Fibroblast of lung (primary cell): ENCODE measurements at regions not wholly inside any gene's neighbourhood (a gene's known extent, or its start where the extent isn't known, plus 50 kb on each side); places are given as distances from the start of the nearest gene placed in this dataset.
A peak's percentile ranks its signal among the peaks of the same experiment; 100 is the strongest.

Experiments used
- DNase-seq, 2 donors: peaks; one replicate each; pipeline versions ENCODE4 v3.0.0 to v3.0.0-alpha.2; 2010; ENCODE audit warnings: low read depth in 2 of 2
- H2AFZ ChIP-seq: 2 replicates; pipeline ENCODE4 v1.5.1; 2012; ENCODE audit warnings: low read length, control low read depth, inconsistent platforms
- H3K27ac ChIP-seq: 2 replicates; pipeline ENCODE4 v1.5.1; 2011; ENCODE audit warnings: low read length, control low read depth; ENCODE audit not compliant: insufficient read depth
- H3K27me3 ChIP-seq: 2 replicates; pipeline ENCODE4 v1.5.1; 2011; ENCODE audit warnings: mild to moderate bottlenecking, low read length; ENCODE audit not compliant: control insufficient read depth, insufficient read depth
- H3K36me3 ChIP-seq: 2 replicates; pipeline ENCODE4 v1.5.1; 2011; ENCODE audit warnings: low read length; ENCODE audit not compliant: control insufficient read depth, insufficient read depth
- H3K4me1 ChIP-seq: 2 replicates; pipeline ENCODE4 v1.5.1; 2011; ENCODE audit warnings: low read length; ENCODE audit not compliant: control insufficient read depth, insufficient read depth; ENCODE audit errors: extremely low read depth
- H3K4me2 ChIP-seq: 2 replicates; pipeline ENCODE4 v1.5.1; 2011; ENCODE audit warnings: low read length, control low read depth; ENCODE audit not compliant: insufficient read depth; ENCODE audit errors: extremely low read depth
- H3K4me3 ChIP-seq, 4 experiments: fragments of 200-600 bp in 1 of 4; sonication (generic) in 1 of 4; replicated peaks in 1 of 4; 2 replicates each; pipeline ENCODE4 v1.5.1; 2011 to 2016; ENCODE audit warnings: low read length in 4 of 4, low read depth in 3 of 4, mild to moderate bottlenecking in 3 of 4, control low read depth in 2 of 4, inconsistent platforms in 1 of 4, mixed read lengths in 1 of 4; ENCODE audit not compliant: insufficient read depth in 1 of 4; ENCODE audit errors: control extremely low read depth in 1 of 4
- H3K79me2 ChIP-seq: 2 replicates; pipeline ENCODE4 v1.5.1; 2012; ENCODE audit warnings: mild to moderate bottlenecking, low read length, inconsistent platforms; ENCODE audit not compliant: control insufficient read depth, insufficient read depth
- H3K9ac ChIP-seq: 2 replicates; pipeline ENCODE4 v1.5.1; 2011; ENCODE audit warnings: mild to moderate bottlenecking, low read length, control low read depth; ENCODE audit not compliant: insufficient read depth
- H3K9me3 ChIP-seq: 2 replicates; pipeline ENCODE4 v1.5.1; 2012; ENCODE audit warnings: low read depth, low read length; ENCODE audit not compliant: control insufficient read depth, insufficient read depth
- H4K20me1 ChIP-seq: 2 replicates; pipeline ENCODE4 v1.5.1; 2011; ENCODE audit warnings: low read length; ENCODE audit not compliant: control insufficient read depth, insufficient read depth; ENCODE audit errors: extremely low read depth
- CTCF ChIP-seq, 2 donors: IDR thresholded peaks in 1 of 2; conservative IDR thresholded peaks in 1 of 2; 1 replicate in 1 of 2; 2 replicates in 1 of 2; pipeline ENCODE4 v1.5.1; 2011 to 2012; ENCODE audit warnings: low read length in 2 of 2, control low read depth in 1 of 2, inconsistent platforms in 1 of 2, low read depth in 1 of 2, mild to moderate bottlenecking in 1 of 2
- EZH2 ChIP-seq: IDR thresholded peaks from 2 replicates; pipeline ENCODE4 v1.5.1; 2012; ENCODE audit warnings: low read length, control low read depth, mild to moderate bottlenecking; ENCODE audit errors: missing control alignments

- Histone ChIP-seq H3K79me2 (no peaks in the 10 kb centered on the region), H2AFZ (no peak overlapping the region), H3K27ac (no peak overlapping the region), H3K9ac (no peak overlapping the region), H3K4me1 (peaks cover 10% of the 10 kb centered on the region), H3K27me3 (no peaks in the 10 kb centered on the region), H3K4me2 (no peak overlapping the region), H3K4me3 (no peak overlapping the region), H3K36me3 (no peaks in the 10 kb centered on the region), H4K20me1 (no peaks in the 10 kb centered on the region), H3K9me3 (no peaks in the 10 kb centered on the region)
- DNase-seq: no peak
- TF ChIP-seq EZH2 (no peak), CTCF (conservative IDR thresholded peaks at IDR 0.05 in 1 of 2, IDR thresholded peaks at IDR 0.05 in 1 of 2; ENCODE audit: low read depth in 1 of 2, low read length in 2 of 2) (peak in 1 of 2 donors; percentile 42)
These were observed 324.5 kb upstream of the UBE2E3 start for GRCh38 chr2:180655842-180656454.

GRCh38 chr2:180655393-180655792, 325.0 kb upstream of the UBE2E3 start:
- Histone ChIP-seq H3K27ac (no peak overlapping the region), H3K79me2 (no peaks in the 10 kb centered on the region), H4K20me1 (no peaks in the 10 kb centered on the region), H3K27me3 (no peaks in the 10 kb centered on the region), H3K4me1 (peaks cover 10% of the 10 kb centered on the region), H3K4me3 (no peak overlapping the region), H3K4me2 (no peak overlapping the region), H2AFZ (no peak overlapping the region), H3K9me3 (no peaks in the 10 kb centered on the region), H3K36me3 (no peaks in the 10 kb centered on the region), H3K9ac (no peak overlapping the region)
- no peak for TF ChIP-seq EZH2
- peak in 1 of 2 donors; percentile 40 for DNase-seq

- Histone ChIP-seq H3K4me2 (no peak overlapping the region), H3K27ac (no peak overlapping the region), H3K79me2 (no peaks in the 10 kb centered on the region), H4K20me1 (no peaks in the 10 kb centered on the region), H3K36me3 (no peaks in the 10 kb centered on the region), H3K9ac (no peak overlapping the region), H2AFZ (no peak overlapping the region), H3K4me3 (no peak overlapping the region), H3K9me3 (no peaks in the 10 kb centered on the region), H3K27me3 (no peaks in the 10 kb centered on the region), H3K4me1 (peaks cover 10% of the 10 kb centered on the region)
- no peak for TF ChIP-seq EZH2
- TF ChIP-seq CTCF (conservative IDR thresholded peaks at IDR 0.05 in 1 of 2, IDR thresholded peaks at IDR 0.05 in 1 of 2; ENCODE audit: low read depth in 1 of 2, low read length in 2 of 2): no peak
- DNase-seq: no peak
These were observed 326.9 kb upstream of the UBE2E3 start for GRCh38 chr2:180653481-180653880.
